HUES64 (cell line): ENCODE measurements at regions not wholly inside any gene's neighbourhood (a gene's known extent, or its start where the extent isn't known, plus 50 kb on each side); places are given as distances from the start of the nearest gene placed in this dataset.

Experiments used
- H3K27ac ChIP-seq: 2 replicates; pipeline ENCODE4 v1.7.0; 2013; ENCODE audit warnings: low read depth, low read length, inconsistent platforms
- H3K27me3 ChIP-seq: 2 replicates; pipeline ENCODE4 v1.6.1; 2013; ENCODE audit warnings: mild to moderate bottlenecking, low read length; ENCODE audit not compliant: insufficient read depth
- H3K36me3 ChIP-seq: 2 replicates; pipeline ENCODE4 v1.6.1; 2013; ENCODE audit warnings: mild to moderate bottlenecking, low read length; ENCODE audit not compliant: insufficient read depth
- H3K4me1 ChIP-seq: 2 replicates; pipeline ENCODE4 v1.6.1; 2013; ENCODE audit warnings: mild to moderate bottlenecking, low read length, moderate library complexity; ENCODE audit not compliant: insufficient read depth
- H3K4me3 ChIP-seq: 2 replicates; pipeline ENCODE4 v1.5.1; 2013; ENCODE audit warnings: mild to moderate bottlenecking, low read length, moderate library complexity
- H3K9ac ChIP-seq: 2 replicates; pipeline ENCODE4 v1.6.1; 2013; ENCODE audit warnings: mild to moderate bottlenecking, low read depth, low read length
- H3K9me3 ChIP-seq: 2 replicates; pipeline ENCODE4 v1.6.1; 2013; ENCODE audit warnings: low read depth, low read length; ENCODE audit not compliant: insufficient read depth
- WGBS: fragments of 150-250, 120-280 bp; methylation state at CpG from one replicate; pipeline ENCODE4 v1.1.7; 2013; ENCODE audit warnings: missing lambda C conversion rate; 5-methylcytosine and 5-hydroxymethylcytosine counted together

GRCh38 chr10:31188792-31189406, 130.1 kb upstream of the ZEB1 start:
- H3K4me1 ChIP-seq, result no peaks in the 10 kb centered on the region
- H3K4me3 ChIP-seq, result no peak overlapping the region
- H3K9me3 ChIP-seq, result no peaks in the 10 kb centered on the region
- H3K36me3 ChIP-seq, result no peaks in the 10 kb centered on the region
- WGBS, result 89% methylated on average over 4 of the region's 4 CpGs
- H3K9ac ChIP-seq, result no peak overlapping the region
- no peak overlapping the region for H3K27ac ChIP-seq
- H3K27me3 ChIP-seq, result no peaks in the 10 kb centered on the region

- Histone ChIP-seq H3K27ac (no peak overlapping the region), H3K4me1 (no peaks in the 10 kb centered on the region), H3K27me3 (no peaks in the 10 kb centered on the region), H3K9me3 (no peaks in the 10 kb centered on the region), H3K9ac (no peak overlapping the region), H3K36me3 (no peaks in the 10 kb centered on the region), H3K4me3 (no peak overlapping the region)
- WGBS, result 100% methylated on average over 1 of the region's 2 CpGs
These were observed 128.5 kb upstream of the ZEB1 start for GRCh38 chr10:31190488-31190887.

- Histone ChIP-seq H3K9ac (no peak overlapping the region), H3K27ac (no peak overlapping the region), H3K9me3 (no peaks in the 10 kb centered on the region), H3K27me3 (no peaks in the 10 kb centered on the region), H3K4me3 (no peak overlapping the region), H3K36me3 (no peaks in the 10 kb centered on the region), H3K4me1 (no peaks in the 10 kb centered on the region)
- WGBS, result 94% methylated on average over 5 of the region's 6 CpGs
These were observed 126.5 kb upstream of the ZEB1 start for GRCh38 chr10:31192475-31192874.

GRCh38 chr10:31194986-31195385, 124.0 kb upstream of the ZEB1 start:
- H3K27me3 ChIP-seq, result no peaks in the 10 kb centered on the region
- WGBS, result 85% methylated on average over 4 of the region's 4 CpGs

GRCh38 chr10:31197886-31198285, 121.1 kb upstream of the ZEB1 start:
- H3K27ac ChIP-seq, result no peak overlapping the region
- H3K9me3 ChIP-seq, result no peaks in the 10 kb centered on the region
- no peaks in the 10 kb centered on the region for H3K36me3 ChIP-seq
- H3K27me3 ChIP-seq, result no peaks in the 10 kb centered on the region
- no peak overlapping the region for H3K4me3 ChIP-seq
- H3K4me1 ChIP-seq, result no peaks in the 10 kb centered on the region
- 92% methylated on average over 5 of the region's 5 CpGs for WGBS
- no peak overlapping the region for H3K9ac ChIP-seq

More at GRCh38 chr10:31194986-31195385, 124.0 kb upstream of the ZEB1 start:
- Histone ChIP-seq H3K36me3 (no peaks in the 10 kb centered on the region), H3K4me3 (no peak overlapping the region), H3K9me3 (no peaks in the 10 kb centered on the region), H3K9ac (no peak overlapping the region), H3K27ac (no peak overlapping the region), H3K4me1 (no peaks in the 10 kb centered on the region)

GRCh38 chr10:31204090-31204489, 114.9 kb upstream of the ZEB1 start:
- WGBS, result 92% methylated on average over 4 of the region's 4 CpGs
- H3K4me3 ChIP-seq, result no peak overlapping the region

GRCh38 chr10:31207636-31208035, 111.4 kb upstream of the ZEB1 start:
- no peak overlapping the region for H3K27ac ChIP-seq

More at GRCh38 chr10:31204090-31204489, 114.9 kb upstream of the ZEB1 start:
- H3K27ac ChIP-seq, result no peak overlapping the region
- no peaks in the 10 kb centered on the region for H3K4me1 ChIP-seq
- no peak overlapping the region for H3K9ac ChIP-seq
- no peaks in the 10 kb centered on the region for H3K9me3 ChIP-seq
- no peaks in the 10 kb centered on the region for H3K27me3 ChIP-seq
- no peaks in the 10 kb centered on the region for H3K36me3 ChIP-seq

GRCh38 chr10:31209478-31209877, 109.5 kb upstream of the ZEB1 start:
- Histone ChIP-seq H3K27me3 (no peaks in the 10 kb centered on the region), H3K9ac (no peak overlapping the region), H3K36me3 (no peaks in the 10 kb centered on the region), H3K4me1 (no peaks in the 10 kb centered on the region), H3K9me3 (no peaks in the 10 kb centered on the region), H3K27ac (no peak overlapping the region), H3K4me3 (no peak overlapping the region)
- 88% methylated on average over 4 of the region's 7 CpGs for WGBS

More at GRCh38 chr10:31207636-31208035, 111.4 kb upstream of the ZEB1 start:
- no peaks in the 10 kb centered on the region for H3K4me1 ChIP-seq
- no peak overlapping the region for H3K9ac ChIP-seq
- no peak overlapping the region for H3K4me3 ChIP-seq
- 79% methylated on average over 3 of the region's 4 CpGs for WGBS
- no peaks in the 10 kb centered on the region for H3K9me3 ChIP-seq
- H3K36me3 ChIP-seq, result no peaks in the 10 kb centered on the region
- H3K27me3 ChIP-seq, result no peaks in the 10 kb centered on the region

- 93% methylated on average over 7 of the region's 7 CpGs for WGBS
- H3K9ac ChIP-seq, result no peak overlapping the region
- no peak overlapping the region for H3K4me3 ChIP-seq
- H3K27me3 ChIP-seq, result no peaks in the 10 kb centered on the region
- H3K4me1 ChIP-seq, result no peaks in the 10 kb centered on the region
- H3K27ac ChIP-seq, result no peak overlapping the region
- H3K36me3 ChIP-seq, result no peaks in the 10 kb centered on the region
- H3K9me3 ChIP-seq, result no peaks in the 10 kb centered on the region
These were observed 108.8 kb upstream of the ZEB1 start for GRCh38 chr10:31210190-31210589.

GRCh38 chr10:31213959-31214358, 105.1 kb upstream of the ZEB1 start:
- Histone ChIP-seq H3K27ac (no peak overlapping the region), H3K27me3 (no peaks in the 10 kb centered on the region), H3K9ac (no peak overlapping the region), H3K9me3 (no peaks in the 10 kb centered on the region), H3K36me3 (no peaks in the 10 kb centered on the region), H3K4me1 (no peaks in the 10 kb centered on the region), H3K4me3 (no peak overlapping the region)
- 93% methylated on average over 1 of the region's 1 CpG for WGBS

GRCh38 chr10:31215052-31215451, 104.0 kb upstream of the ZEB1 start:
- H3K27me3 ChIP-seq, result no peaks in the 10 kb centered on the region
- H3K9me3 ChIP-seq, result no peaks in the 10 kb centered on the region
- H3K27ac ChIP-seq, result no peak overlapping the region
- no peak overlapping the region for H3K4me3 ChIP-seq
- no peaks in the 10 kb centered on the region for H3K4me1 ChIP-seq
- no peak overlapping the region for H3K9ac ChIP-seq
- H3K36me3 ChIP-seq, result no peaks in the 10 kb centered on the region
- 97% methylated on average over 2 of the region's 2 CpGs for WGBS

- no peak overlapping the region for H3K27ac ChIP-seq
- no peaks in the 10 kb centered on the region for H3K36me3 ChIP-seq
- no peak overlapping the region for H3K4me3 ChIP-seq
- no peaks in the 10 kb centered on the region for H3K4me1 ChIP-seq
- no peak overlapping the region for H3K9ac ChIP-seq
- 100% methylated on average over 1 of the region's 1 CpG for WGBS
- no peaks in the 10 kb centered on the region for H3K27me3 ChIP-seq
- H3K9me3 ChIP-seq, result no peaks in the 10 kb centered on the region
These were observed 99.7 kb upstream of the ZEB1 start for GRCh38 chr10:31219306-31219705.
